ENCODE measurements at regions not wholly inside any gene's neighbourhood (a gene's known extent, or its start where the extent isn't known, plus 50 kb on each side); places are given as distances from the start of the nearest gene placed in this dataset.
"Not testable (repeated sequence)": the region's sequence is repeated elsewhere in the genome, so short reads cannot be mapped to it uniquely, and the experiment has no call there.

- DNase-seq = no peak
These were observed 1556.6 kb upstream of the PRR20A start for GRCh38 chr13:55583953-55584593.

- DNase-seq = no peak
These were observed 1537.9 kb upstream of the PRR20A start for GRCh38 chr13:55602784-55603183.

- no peak for DNase-seq
These were observed 1534.6 kb upstream of the PRR20A start for GRCh38 chr13:55606045-55606665.

DNA sequence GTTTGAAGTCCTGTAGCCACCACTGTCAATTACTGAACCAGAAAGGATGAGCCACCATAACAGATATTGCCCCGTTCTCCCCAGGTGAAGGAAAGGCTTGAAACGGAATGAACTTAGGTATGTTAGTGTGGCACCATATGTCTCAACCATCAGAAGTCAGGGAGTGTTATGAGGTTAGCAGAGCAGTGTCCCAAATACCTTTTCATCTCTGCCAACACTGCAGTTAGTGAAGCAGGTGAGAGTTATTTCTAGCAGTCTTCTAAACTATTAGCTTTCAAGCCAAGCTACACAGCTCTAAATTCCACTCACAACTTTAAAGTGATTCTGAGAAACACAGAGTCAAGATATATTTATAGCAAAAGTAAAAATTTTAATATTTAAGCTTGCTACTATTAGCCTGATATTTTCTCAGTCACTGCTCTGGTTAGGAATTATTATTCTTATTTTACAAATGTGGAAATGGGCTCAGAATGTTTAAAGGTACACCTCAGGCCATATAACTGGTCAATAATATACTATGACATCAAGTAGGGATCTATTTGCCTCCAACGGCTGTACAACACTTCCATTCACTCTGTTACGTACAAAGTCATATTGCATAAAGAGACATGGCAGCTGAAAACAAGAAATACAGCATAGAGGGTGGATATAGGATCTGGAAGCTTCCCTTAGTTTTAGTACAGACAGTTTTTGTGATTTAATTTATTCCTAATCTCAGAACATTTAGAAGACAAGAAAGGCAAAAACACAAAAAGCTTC lies 1527.1 kb upstream of the PRR20A start:
- no peak for DNase-seq

GRCh38 chr13:55615081-55615480 lies 1525.6 kb upstream of the PRR20A start:
- no peak for DNase-seq

DNA sequence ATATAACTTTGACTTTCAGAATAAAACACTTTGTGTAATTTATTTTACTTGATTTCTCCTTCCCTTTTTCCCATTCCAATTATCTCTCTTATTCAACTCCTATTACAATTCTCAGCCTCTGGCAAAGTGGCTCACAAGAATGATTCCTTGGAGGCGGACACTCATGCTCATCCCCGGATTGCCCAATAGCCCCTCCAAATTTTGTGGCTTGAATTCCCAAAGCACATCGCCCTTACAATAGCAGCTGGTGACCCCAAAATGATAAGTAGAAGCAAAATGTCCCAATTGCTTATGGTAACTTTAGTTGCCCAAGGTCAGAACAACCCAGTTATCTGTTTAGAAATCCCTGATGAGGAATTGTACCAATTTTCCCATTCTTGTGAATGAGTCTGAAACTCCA lies 1523.5 kb upstream of the PRR20A start:
- DNase-seq = no peak

DNA sequence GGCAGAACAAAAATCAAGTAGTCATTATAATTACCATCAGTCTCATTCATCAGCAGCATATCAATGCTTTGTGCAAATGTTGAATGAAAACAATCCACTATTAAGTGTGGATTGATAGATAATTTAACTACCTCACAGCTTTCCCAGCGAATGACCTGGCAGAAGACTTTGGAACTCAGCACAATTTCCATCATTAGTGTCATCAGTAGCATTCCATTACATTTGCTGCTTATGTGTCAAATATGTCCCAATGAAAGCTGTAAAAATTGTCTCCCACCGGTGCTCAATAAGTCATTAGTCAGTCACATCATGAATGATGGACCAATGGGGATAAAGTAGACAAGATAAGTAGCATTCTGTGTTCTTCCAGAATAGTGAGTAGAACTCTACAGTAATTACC lies 1513.5 kb upstream of the PRR20A start:
- no peak for DNase-seq

GRCh38 chr13:55632402-55632801 lies 1508.3 kb upstream of the PRR20A start:
- DNase-seq = no peak

GRCh38 chr13:55649485-55649884 lies 1491.2 kb upstream of the PRR20A start:
- DNase-seq = no peak

DNA sequence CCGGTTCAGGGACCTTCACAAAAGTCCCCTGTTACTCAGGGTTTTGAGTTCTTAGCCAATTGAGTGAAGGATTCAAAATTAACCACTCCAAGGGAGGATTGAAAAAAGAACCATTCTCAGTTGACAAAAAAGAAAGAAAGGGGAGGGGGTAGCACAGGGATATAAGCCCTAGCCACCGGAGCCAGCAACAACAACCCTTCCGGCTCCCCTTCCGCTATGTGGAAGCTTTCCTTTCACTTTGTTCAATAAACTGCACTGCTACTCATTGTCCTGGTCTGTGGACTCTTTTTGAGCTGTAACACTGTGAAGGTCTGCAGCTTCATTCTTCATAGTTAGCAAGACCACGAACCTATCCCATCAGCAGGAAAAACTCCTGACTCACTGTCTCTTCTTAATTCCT lies 1488.1 kb upstream of the PRR20A start:
- DNase-seq = no peak

DNA sequence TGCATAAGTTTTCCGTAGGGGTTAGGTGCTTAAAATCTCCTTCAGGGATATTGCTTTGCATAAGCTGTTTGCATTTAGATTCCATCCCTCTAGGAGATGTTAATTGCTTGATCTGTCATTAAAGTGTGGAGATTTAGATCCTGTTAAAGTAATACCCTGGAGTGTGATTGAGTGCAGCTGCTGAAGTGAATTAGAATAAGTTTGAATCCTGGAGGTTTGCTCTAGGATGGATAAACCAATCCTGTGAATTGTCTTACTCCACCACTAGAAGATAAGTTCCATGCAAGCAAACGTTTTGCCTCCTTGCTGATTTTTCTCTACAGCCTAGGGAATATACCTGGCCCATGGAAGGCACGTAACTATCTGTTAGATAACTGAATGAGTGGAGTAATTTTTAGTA lies 1487.2 kb upstream of the PRR20A start:
- DNase-seq = no peak

GRCh38 chr13:55654243-55654642 lies 1486.5 kb upstream of the PRR20A start:
- DNase-seq = no peak

GRCh38 chr13:55660264-55660663 lies 1480.5 kb upstream of the PRR20A start:
- not testable (repeated sequence) for DNase-seq

DNA sequence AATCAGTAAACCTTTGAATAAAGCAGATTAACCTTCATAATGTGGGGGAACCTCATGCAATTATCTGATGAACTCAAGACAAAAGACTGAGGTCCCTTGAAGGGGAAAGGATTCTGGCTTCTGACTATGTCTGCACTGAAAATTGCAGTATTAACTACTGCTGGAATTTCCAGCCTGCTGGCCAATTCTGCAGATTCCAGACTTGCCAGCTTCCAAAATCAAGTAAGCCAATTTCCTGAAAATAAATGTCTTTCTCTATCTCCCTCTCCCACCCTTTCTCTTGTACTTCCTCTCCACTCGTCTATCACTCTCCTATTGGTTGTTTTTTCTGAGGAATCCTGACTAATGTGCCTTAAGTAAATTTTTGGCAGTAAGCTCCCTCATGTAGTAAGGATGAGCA lies 1479.9 kb upstream of the PRR20A start:
- no peak for DNase-seq

DNA sequence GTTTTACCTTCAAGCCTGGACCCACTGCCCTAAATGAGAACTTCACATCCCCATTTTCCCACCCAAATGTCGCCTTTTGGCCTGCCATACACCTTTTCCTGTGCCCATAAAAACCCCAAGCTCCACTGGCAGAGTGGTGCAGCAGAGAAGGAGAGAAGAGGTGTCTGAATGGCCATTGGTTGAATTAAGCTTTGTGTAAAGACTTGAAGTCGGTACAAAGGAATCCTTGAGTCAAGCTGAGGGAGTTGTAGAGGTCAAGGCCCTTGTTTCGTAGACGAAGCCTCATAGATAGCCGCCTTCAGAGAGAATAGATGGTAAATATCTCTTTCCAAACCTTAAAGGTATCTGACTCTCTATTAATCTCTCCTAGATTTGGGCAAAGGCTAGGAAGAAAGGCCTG lies 1479.2 kb upstream of the PRR20A start:
- DNase-seq = no peak

DNA sequence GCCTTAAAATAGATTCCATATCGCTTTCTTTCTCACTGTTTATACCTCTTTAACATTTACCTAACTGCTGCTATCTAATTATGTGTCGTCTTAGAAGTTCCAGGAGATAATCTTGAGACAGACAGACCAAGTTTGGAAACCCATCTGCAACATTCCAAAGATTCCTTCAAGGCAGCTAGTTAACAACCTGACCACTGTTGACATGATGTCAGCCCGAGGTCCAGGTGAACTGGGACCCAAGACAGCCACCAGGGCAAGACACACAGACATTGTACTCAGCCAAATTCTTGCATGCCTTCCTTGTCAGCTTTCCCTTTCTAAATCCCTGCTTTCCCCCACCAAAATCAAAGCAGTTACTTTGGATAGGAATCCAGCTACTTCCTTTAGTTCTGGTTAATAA lies 1476.5 kb upstream of the PRR20A start:
- no peak for DNase-seq

GRCh38 chr13:55669051-55669450 lies 1471.7 kb upstream of the PRR20A start:
- DNase-seq = no peak

GRCh38 chr13:55673910-55674309 lies 1466.8 kb upstream of the PRR20A start:
- no peak for DNase-seq

- DNase-seq = no peak
These were observed 1457.9 kb upstream of the PRR20A start for GRCh38 chr13:55682776-55683175.

- DNase-seq = no peak
These were observed 1435.2 kb upstream of the PRR20A start for GRCh38 chr13:55705526-55705925.

DNA sequence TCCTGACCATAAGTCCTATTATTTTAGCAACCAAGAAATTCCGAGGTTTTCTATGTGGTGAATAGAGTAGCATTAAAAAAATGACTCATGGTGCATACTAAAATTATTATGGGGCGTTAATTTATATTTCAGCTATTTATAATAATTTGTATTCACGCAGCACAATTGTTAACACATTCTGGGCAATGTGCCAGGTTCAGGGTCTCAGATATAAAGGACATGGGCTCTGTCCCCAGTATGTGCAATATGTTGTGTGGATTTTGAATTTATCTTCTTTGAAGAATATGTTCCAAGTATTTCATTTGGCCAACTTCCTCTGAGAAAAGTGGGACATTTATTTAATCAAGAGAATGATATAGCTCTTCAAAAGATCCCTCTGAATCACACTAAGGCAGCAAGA lies 1434.7 kb upstream of the PRR20A start:
- no peak for DNase-seq

- no peak for DNase-seq
These were observed 1426.6 kb upstream of the PRR20A start for GRCh38 chr13:55714120-55714519.

DNA sequence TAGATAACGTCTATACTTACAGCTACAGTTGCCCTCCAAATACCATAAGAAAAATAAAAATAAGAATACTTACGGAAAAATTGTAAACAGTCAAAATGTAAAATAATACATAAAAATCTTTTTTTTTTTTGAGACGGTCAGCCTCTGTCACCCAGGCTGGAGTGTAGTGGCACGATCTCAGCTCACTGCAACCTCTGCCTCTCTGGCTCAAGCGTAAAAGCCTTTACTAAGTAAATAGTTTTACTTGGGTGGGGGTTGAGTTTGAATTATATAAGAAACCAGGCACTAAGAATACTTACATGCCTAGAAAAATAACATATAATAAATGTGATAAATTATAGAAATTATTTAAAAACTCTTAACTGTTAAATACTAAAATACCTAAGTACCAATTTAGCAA lies 1413.0 kb upstream of the PRR20A start:
- no peak for DNase-seq

GRCh38 chr13:55728247-55728646 lies 1412.5 kb upstream of the PRR20A start:
- no peak for DNase-seq
